ENCODE measurements at regions not wholly inside any gene's neighbourhood (a gene's known extent, or its start where the extent isn't known, plus 50 kb on each side); places are given as distances from the start of the nearest gene placed in this dataset.

DNA sequence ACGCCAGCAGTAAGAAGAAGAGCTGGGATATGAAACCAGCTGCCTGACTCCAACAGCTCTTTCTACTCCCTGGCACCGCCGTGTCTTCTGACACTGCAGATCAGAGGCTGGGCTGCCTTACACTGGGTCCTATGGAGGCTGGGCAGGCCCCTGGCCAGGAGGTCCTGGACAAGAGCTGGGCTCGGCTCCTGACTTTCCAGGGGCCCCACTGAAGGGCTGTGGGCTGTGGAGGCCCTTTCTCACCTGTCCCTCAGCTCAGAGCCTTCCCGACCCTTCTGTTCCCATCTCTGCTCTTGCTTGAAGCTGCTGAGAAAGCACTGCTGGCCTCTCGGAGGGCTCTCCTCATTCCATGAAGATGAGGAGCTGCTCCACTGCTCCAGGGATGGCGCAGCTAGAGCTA is 85.9 kb upstream of the UNC5B start:
- TF ChIP-seq, protein P1, sequence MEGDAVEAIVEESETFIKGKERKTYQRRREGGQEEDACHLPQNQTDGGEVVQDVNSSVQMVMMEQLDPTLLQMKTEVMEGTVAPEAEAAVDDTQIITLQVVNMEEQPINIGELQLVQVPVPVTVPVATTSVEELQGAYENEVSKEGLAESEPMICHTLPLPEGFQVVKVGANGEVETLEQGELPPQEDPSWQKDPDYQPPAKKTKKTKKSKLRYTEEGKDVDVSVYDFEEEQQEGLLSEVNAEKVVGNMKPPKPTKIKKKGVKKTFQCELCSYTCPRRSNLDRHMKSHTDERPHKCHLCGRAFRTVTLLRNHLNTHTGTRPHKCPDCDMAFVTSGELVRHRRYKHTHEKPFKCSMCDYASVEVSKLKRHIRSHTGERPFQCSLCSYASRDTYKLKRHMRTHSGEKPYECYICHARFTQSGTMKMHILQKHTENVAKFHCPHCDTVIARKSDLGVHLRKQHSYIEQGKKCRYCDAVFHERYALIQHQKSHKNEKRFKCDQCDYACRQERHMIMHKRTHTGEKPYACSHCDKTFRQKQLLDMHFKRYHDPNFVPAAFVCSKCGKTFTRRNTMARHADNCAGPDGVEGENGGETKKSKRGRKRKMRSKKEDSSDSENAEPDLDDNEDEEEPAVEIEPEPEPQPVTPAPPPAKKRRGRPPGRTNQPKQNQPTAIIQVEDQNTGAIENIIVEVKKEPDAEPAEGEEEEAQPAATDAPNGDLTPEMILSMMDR (IDR thresholded peaks at IDR 0.05), result no peak
- no peak for TF ChIP-seq EZH2phosphoT487 (IDR thresholded peaks at IDR 0.05)
- TF ChIP-seq EZH2 (IDR thresholded peaks at IDR 0.05), result no peak

All from neural progenitor cell (in vitro differentiated cells).